Calu3 (cell line): ENCODE measurements at regions not wholly inside any gene's neighbourhood (a gene's known extent, or its start where the extent isn't known, plus 50 kb on each side); places are given as distances from the start of the nearest gene placed in this dataset.

Source experiments
- BruUV-seq: library from RNA; stranded (reverse); fragments of 400-500 nt; replicated peaks from 2 replicates; lab custom pipeline; 2021; lab: Mats Ljungman, UMichigan
- CTCF ChIA-PET: fragments of 300-600 bp; sonication (Branson Sonifier 250); formaldehyde crosslinking; loops from one replicate; lab custom pipeline; 2022; ENCODE audit warnings: antibody characterized with exemption; lab: Charles Lee
- DNase-seq: peaks from one replicate; pipeline ENCODE4 v3.0.0; 2022
- H3K27ac Mint-ChIP-seq: one replicate; pipeline ENCODE4 v1.8.0; 2022; ENCODE audit warnings: mixed read lengths; ENCODE audit not compliant: unreplicated experiment
- H3K27me3 Mint-ChIP-seq: one replicate; pipeline ENCODE4 v1.8.0; 2022; ENCODE audit warnings: mixed read lengths; ENCODE audit not compliant: unreplicated experiment
- H3K36me3 Mint-ChIP-seq: one replicate; pipeline ENCODE4 v1.8.0; 2022; ENCODE audit warnings: mild to moderate bottlenecking, moderate library complexity, mixed read lengths; ENCODE audit not compliant: insufficient read depth, unreplicated experiment
- H3K4me1 Mint-ChIP-seq: one replicate; pipeline ENCODE4 v1.8.0; 2022; ENCODE audit warnings: mild to moderate bottlenecking, low read depth, mixed read lengths; ENCODE audit not compliant: unreplicated experiment
- H3K4me3 Mint-ChIP-seq: one replicate; pipeline ENCODE4 v1.8.0; 2022; ENCODE audit warnings: mild to moderate bottlenecking, low read depth, moderate library complexity, mixed read lengths; ENCODE audit not compliant: unreplicated experiment
- H3K9me3 Mint-ChIP-seq: one replicate; pipeline ENCODE4 v1.8.0; 2022; ENCODE audit warnings: low read depth, mixed read lengths; ENCODE audit not compliant: unreplicated experiment
- CTCF ChIP-seq: fragments of 200-600 bp; IDR thresholded peaks from one replicate; pipeline ENCODE4 v1.8.0; 2022; ENCODE audit warnings: antibody characterized with exemption; ENCODE audit not compliant: unreplicated experiment
- intact Hi-C: fragments of 100-400 bp; cut with micrococcal nuclease; formaldehyde crosslinking; loops from one replicate; pipeline ENCODE4 v1.10.0; 2022; ENCODE audit not compliant: unreplicated experiment

- no peak for TF ChIP-seq CTCF
- BruUV-seq: no TSS peak
- no peak for DNase-seq
- Mint-ChIP-seq H3K27me3 (peaks cover 16% of the 10 kb centered on the region), H3K4me3 (no peak overlapping the region), H3K27ac (no peak overlapping the region), H3K36me3 (peaks cover 5% of the 10 kb centered on the region), H3K4me1 (no peaks in the 10 kb centered on the region), H3K9me3 (no peaks in the 10 kb centered on the region)
- intact Hi-C loops: no loop called here
- CTCF ChIA-PET: no interaction called here
Observed at GRCh38 chr10:109701633-109702215, 221.6 kb downstream of the XPNPEP1 start.

- H3K27ac Mint-ChIP-seq: no peak overlapping the region
- CTCF ChIA-PET: no interaction called here
Observed at GRCh38 chr10:109698882-109699664, 224.2 kb downstream of the XPNPEP1 start.

GRCh38 chr10:109698086-109698485 lies 225.2 kb downstream of the XPNPEP1 start:
- BruUV-seq: no TSS peak
- peaks cover 16% of the 10 kb centered on the region for H3K27me3 Mint-ChIP-seq
- peaks cover 5% of the 10 kb centered on the region for H3K36me3 Mint-ChIP-seq
- no peak overlapping the region for H3K27ac Mint-ChIP-seq
- no peaks in the 10 kb centered on the region for H3K9me3 Mint-ChIP-seq
- no peak for TF ChIP-seq CTCF
- H3K4me3 Mint-ChIP-seq: no peak overlapping the region
- no peak for DNase-seq
- no peaks in the 10 kb centered on the region for H3K4me1 Mint-ChIP-seq
- intact Hi-C loops: no loop called here
- CTCF ChIA-PET: no interaction called here

More at GRCh38 chr10:109698882-109699664, 224.2 kb downstream of the XPNPEP1 start:
- DNase-seq: no peak
- Mint-ChIP-seq H3K4me3 (no peak overlapping the region), H3K9me3 (no peaks in the 10 kb centered on the region), H3K27me3 (peaks cover 16% of the 10 kb centered on the region), H3K36me3 (peaks cover 5% of the 10 kb centered on the region), H3K4me1 (no peaks in the 10 kb centered on the region)
- no TSS peak for BruUV-seq
- TF ChIP-seq CTCF: no peak
- intact Hi-C loops: no loop called here

GRCh38 chr10:109696981-109697775 lies 226.1 kb downstream of the XPNPEP1 start:
- no peaks in the 10 kb centered on the region for H3K4me1 Mint-ChIP-seq
- H3K27me3 Mint-ChIP-seq: peaks cover 16% of the 10 kb centered on the region
- no peak for DNase-seq
- TF ChIP-seq CTCF: no peak
- CTCF ChIA-PET: no interaction called here
- peaks cover 5% of the 10 kb centered on the region for H3K36me3 Mint-ChIP-seq
- H3K9me3 Mint-ChIP-seq: no peaks in the 10 kb centered on the region
- H3K27ac Mint-ChIP-seq: no peak overlapping the region
- no TSS peak for BruUV-seq
- intact Hi-C loops: no loop called here
- no peak overlapping the region for H3K4me3 Mint-ChIP-seq
